Stimulated activated CD4-positive, alpha-beta T cell treated with anti-CD3 and anti-CD28 coated beads, TNF-alpha, amount 100 ng/mL, for 48 hours (primary cell): ENCODE measurements at regions not wholly inside any gene's neighbourhood (a gene's known extent, or its start where the extent isn't known, plus 50 kb on each side); places are given as distances from the start of the nearest gene placed in this dataset.

Source experiments
- DNase-seq, 3 donors: peaks; one replicate each; pipeline ENCODE4 v3.0.0-alpha.2; 2020; ENCODE audit warnings: low read depth in 3 of 3

- DNase-seq = no peak
Measured at GRCh38 chr10:131731780-131732630, 168.8 kb upstream of the PPP2R2D start.

GRCh38 chr10:131732631-131733127 is 168.1 kb upstream of the PPP2R2D start:
- DNase-seq = no peak

- DNase-seq = no peak
Measured at GRCh38 chr10:131733596-131733995, 167.2 kb upstream of the PPP2R2D start.

- DNase-seq = no peak
Measured at GRCh38 chr10:131735577-131735976, 165.2 kb upstream of the PPP2R2D start.

GRCh38 chr10:131736321-131736980 is 164.4 kb upstream of the PPP2R2D start:
- no peak for DNase-seq

GRCh38 chr10:131737543-131738395 is 163.0 kb upstream of the PPP2R2D start:
- DNase-seq = no peak

- no peak for DNase-seq
Measured at GRCh38 chr10:131738396-131738735, 162.4 kb upstream of the PPP2R2D start.

GRCh38 chr10:131739206-131739605 is 161.6 kb upstream of the PPP2R2D start:
- DNase-seq = no peak

GRCh38 chr10:131742500-131742951 is 158.3 kb upstream of the PPP2R2D start:
- DNase-seq = no peak

GRCh38 chr10:131743190-131744151 is 157.3 kb upstream of the PPP2R2D start:
- no peak for DNase-seq

GRCh38 chr10:131744346-131744745 is 156.5 kb upstream of the PPP2R2D start:
- DNase-seq = no peak

GRCh38 chr10:131745591-131745990 is 155.2 kb upstream of the PPP2R2D start:
- DNase-seq = no peak

GRCh38 chr10:131746241-131746711 is 154.5 kb upstream of the PPP2R2D start:
- DNase-seq = no peak

GRCh38 chr10:131746785-131747184 is 154.0 kb upstream of the PPP2R2D start:
- DNase-seq = no peak

- no peak for DNase-seq
Measured at GRCh38 chr10:131747251-131747650, 153.6 kb upstream of the PPP2R2D start.

GRCh38 chr10:131747791-131748190 is 153.0 kb upstream of the PPP2R2D start:
- no peak for DNase-seq

- DNase-seq = no peak
Measured at GRCh38 chr10:131748191-131748590, 152.6 kb upstream of the PPP2R2D start.

GRCh38 chr10:131748831-131749766 is 151.7 kb upstream of the PPP2R2D start:
- no peak for DNase-seq

- DNase-seq = no peak
Measured at GRCh38 chr10:131749767-131750142, 151.1 kb upstream of the PPP2R2D start.
